GM10266 (cell line): ENCODE measurements at regions not wholly inside any gene's neighbourhood (a gene's known extent, or its start where the extent isn't known, plus 50 kb on each side); places are given as distances from the start of the nearest gene placed in this dataset.

Experiments
- DNase-seq: peaks from one replicate; pipeline ENCODE4 v3.0.0; 2012; ENCODE audit errors: extremely low spot score
- CTCF ChIP-seq: IDR thresholded peaks from 2 replicates; pipeline ENCODE4 v1.5.1; 2012; ENCODE audit warnings: mild to moderate bottlenecking, low read depth; ENCODE audit not compliant: control insufficient read depth, insufficient read depth; ENCODE audit errors: missing control alignments

GRCh38 chr6:28775405-28776129 is 148.2 kb downstream of the TRIM27 start:
- TF ChIP-seq CTCF, result no peak
- no peak for DNase-seq

DNA sequence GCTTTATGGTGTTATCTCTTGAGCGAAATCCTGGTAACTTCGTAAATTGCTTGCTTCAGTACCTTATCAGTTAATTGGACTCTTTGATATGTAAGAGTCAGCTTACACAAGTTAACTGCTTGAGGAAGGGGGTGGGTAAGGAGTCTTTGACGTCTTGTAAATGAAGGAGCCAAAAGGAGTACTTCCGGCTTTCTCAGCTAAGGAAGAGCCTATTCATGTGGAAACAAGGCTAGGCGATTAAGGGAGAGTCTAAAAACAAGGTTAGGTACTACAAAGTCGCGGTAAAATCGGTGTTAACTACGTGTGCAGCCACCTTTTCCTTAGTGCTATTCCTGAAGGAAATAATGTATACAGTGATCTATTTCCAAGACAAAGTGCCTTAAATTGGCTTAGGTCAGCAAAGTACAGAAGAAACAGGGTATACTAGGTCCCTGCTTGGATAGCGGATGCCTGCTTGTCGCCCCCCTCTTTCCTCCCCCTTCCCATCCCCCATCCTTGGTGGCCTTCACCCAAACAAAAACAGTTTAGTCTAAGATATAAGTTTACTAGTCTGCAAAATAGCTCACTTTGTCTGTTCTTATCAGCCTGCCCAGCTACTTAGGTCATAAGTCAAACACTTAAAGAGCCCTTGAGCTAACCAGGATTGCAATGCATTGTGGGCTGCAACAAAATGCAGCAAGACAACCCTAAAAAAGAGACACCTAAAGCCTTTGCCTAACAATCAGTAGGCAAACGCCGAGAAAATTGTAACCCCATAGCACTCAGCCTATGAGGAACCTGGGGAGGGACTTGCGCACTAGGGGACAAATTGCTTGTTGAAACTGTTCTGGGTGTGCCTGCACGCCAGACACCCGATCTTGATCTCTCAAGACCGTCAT is 147.3 kb downstream of the TRIM27 start:
- DNase-seq, result no peak
- no peak for TF ChIP-seq CTCF

- no peak for DNase-seq
- no peak for TF ChIP-seq CTCF
Measured at GRCh38 chr6:28777147-28777461, 146.7 kb downstream of the TRIM27 start.

- TF ChIP-seq CTCF, result no peak
Measured at GRCh38 chr6:28782113-28782673, 141.6 kb downstream of the TRIM27 start.

GRCh38 chr6:28785962-28786679 is 137.7 kb downstream of the TRIM27 start:
- no peak for TF ChIP-seq CTCF
- no peak for DNase-seq

More at GRCh38 chr6:28782113-28782673, 141.6 kb downstream of the TRIM27 start:
- no peak for DNase-seq

DNA sequence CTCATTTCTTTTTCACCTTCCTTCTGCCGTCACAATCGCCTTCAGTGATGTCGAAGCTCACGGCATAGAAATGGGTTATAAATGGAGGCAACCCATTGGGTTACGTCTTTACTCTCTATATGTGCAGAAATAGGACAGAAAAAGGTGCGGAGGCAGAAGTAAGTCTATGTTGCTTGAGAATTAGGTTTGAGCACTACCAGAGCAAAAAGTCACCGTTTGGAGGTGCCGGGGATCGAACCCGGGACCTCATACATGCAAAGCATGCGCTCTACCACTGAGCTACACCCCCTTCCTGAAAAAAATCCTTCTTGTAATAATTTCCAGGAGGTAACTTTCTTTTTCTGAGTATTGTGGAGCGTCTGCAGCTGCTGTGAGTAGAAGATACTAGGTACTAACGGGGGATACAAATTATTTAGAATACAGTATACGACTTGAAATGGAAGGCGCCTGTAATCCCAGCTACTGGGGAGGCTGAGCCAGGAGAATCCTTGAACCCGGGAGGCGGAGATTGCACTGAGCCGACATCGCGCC is 134.2 kb downstream of the TRIM27 start:
- DNase-seq, result peak; percentile 11

More for the DNA sequence above, 134.2 kb downstream of the TRIM27 start:
- TF ChIP-seq CTCF, result no peak
